Germinal center (tissue), 1 donor: ENCODE measurements at regions not wholly inside any gene's neighbourhood (a gene's known extent, or its start where the extent isn't known, plus 50 kb on each side); places are given as distances from the start of the nearest gene placed in this dataset.

Source experiments
- DNase-seq: peaks from one replicate; pipeline ENCODE4 v3.0.0; 2012; ENCODE audit warnings: mixed read lengths, low spot score

- no peak for DNase-seq
Measured at GRCh38 chr1:13970631-13971247, 270.8 kb downstream of the PRDM2 start.

- DNase-seq: no peak
Measured at GRCh38 chr1:13976485-13976884, 276.5 kb downstream of the PRDM2 start.

GRCh38 chr1:13981142-13981541, 281.2 kb downstream of the PRDM2 start:
- no peak for DNase-seq

GRCh38 chr1:13983393-13983792, 283.4 kb downstream of the PRDM2 start:
- DNase-seq: no peak

- DNase-seq: no peak
Measured at GRCh38 chr1:13990939-13991338, 291.0 kb downstream of the PRDM2 start.

GRCh38 chr1:13992489-13993285, 292.7 kb downstream of the PRDM2 start:
- DNase-seq: no peak

GRCh38 chr1:13994386-13994785, 294.4 kb downstream of the PRDM2 start:
- no peak for DNase-seq

- DNase-seq: no peak
Measured at GRCh38 chr1:13996334-13996733, 296.3 kb downstream of the PRDM2 start.

GRCh38 chr1:14003552-14003951, 303.6 kb downstream of the PRDM2 start:
- DNase-seq: no peak

- no peak for DNase-seq
Measured at GRCh38 chr1:14009582-14009981, 309.6 kb downstream of the PRDM2 start.

GRCh38 chr1:14010476-14010875, 310.5 kb downstream of the PRDM2 start:
- DNase-seq: no peak

GRCh38 chr1:14011132-14011531, 311.1 kb downstream of the PRDM2 start:
- no peak for DNase-seq

GRCh38 chr1:14011888-14012287, 311.9 kb downstream of the PRDM2 start:
- DNase-seq: no peak

- no peak for DNase-seq
Measured at GRCh38 chr1:14014929-14015328, 314.9 kb downstream of the PRDM2 start.

GRCh38 chr1:14015917-14016316, 315.9 kb downstream of the PRDM2 start:
- DNase-seq: no peak

GRCh38 chr1:14017531-14017961, 317.6 kb downstream of the PRDM2 start:
- DNase-seq: no peak

- no peak for DNase-seq
Measured at GRCh38 chr1:14019461-14019860, 319.5 kb downstream of the PRDM2 start.

GRCh38 chr1:14020006-14020405, 320.0 kb downstream of the PRDM2 start:
- DNase-seq: no peak

- no peak for DNase-seq
Measured at GRCh38 chr1:14027099-14027498, 327.1 kb downstream of the PRDM2 start.

GRCh38 chr1:14031461-14031860, 331.5 kb downstream of the PRDM2 start:
- DNase-seq: no peak

- no peak for DNase-seq
Measured at GRCh38 chr1:14034506-14034905, 334.5 kb downstream of the PRDM2 start.

- DNase-seq: no peak
Measured at GRCh38 chr1:14037101-14037847, 337.3 kb downstream of the PRDM2 start.
